Upper lobe of left lung (tissue), 4 donors: ENCODE measurements at regions not wholly inside any gene's neighbourhood (a gene's known extent, or its start where the extent isn't known, plus 50 kb on each side); places are given as distances from the start of the nearest gene placed in this dataset.

ENCODE experiments used
- CTCF ChIP-seq, 6 experiments: fragments of 450-650 bp in 4 of 6; fragments of 200-600 bp in 2 of 6; sonication (generic) in 2 of 6; IDR thresholded peaks; one replicate each; pipeline ENCODE4 v1.5.1; 2016 to 2019; ENCODE audit warnings: antibody characterized with exemption in 6 of 6
- POLR2A ChIP-seq, 4 donors: fragments of 450-650 bp; IDR thresholded peaks; one replicate each; pipeline ENCODE4 v1.5.1; 2016 to 2017; ENCODE audit warnings: antibody characterized with exemption in 4 of 4, mild to moderate bottlenecking in 2 of 4
- POLR2AphosphoS5 ChIP-seq, 2 donors: sonication (generic); formaldehyde crosslinking; IDR thresholded peaks; one replicate each; pipeline ENCODE4 v1.5.1; 2017; ENCODE audit warnings: antibody characterized with exemption in 2 of 2

GRCh38 chr18:76584414-76585310 lies 89.6 kb upstream of the ZNF516 start:
- TF ChIP-seq CTCF (IDR thresholded peaks at IDR 0.05) (no peak), POLR2A (IDR thresholded peaks at IDR 0.05) (no peak), POLR2AphosphoS5 (IDR thresholded peaks at IDR 0.05) (no peak)
